Caco-2 (cell line): ENCODE measurements at regions not wholly inside any gene's neighbourhood (a gene's known extent, or its start where the extent isn't known, plus 50 kb on each side); places are given as distances from the start of the nearest gene placed in this dataset.

Experiments used
- BruUV-seq: library from RNA; stranded (reverse); fragments of 400-500 nt; replicated peaks from 2 replicates; lab custom pipeline; 2021; lab: Mats Ljungman, UMichigan
- CTCF ChIA-PET: fragments of 300-600 bp; sonication (Branson Sonifier 250); formaldehyde crosslinking; loops from one replicate; lab custom pipeline; 2022; ENCODE audit warnings: antibody characterized with exemption; lab: Charles Lee
- POLR2A ChIA-PET: fragments of 300-600 bp; sonication (Branson Sonifier 250); formaldehyde crosslinking; loops from one replicate; lab custom pipeline; 2022; ENCODE audit warnings: antibody characterized with exemption; lab: Charles Lee
- DNase-seq, 2 experiments: peaks; one replicate each; pipeline versions ENCODE4 v3.0.0 to v3.0.0-alpha.2; 2020 to 2022
- H3K27me3 ChIP-seq: replicated peaks from 2 replicates; pipeline ENCODE4 v1.6.0; 2011; ENCODE audit warnings: low read length; ENCODE audit not compliant: control insufficient read depth, insufficient read depth
- H3K36me3 ChIP-seq: 2 replicates; pipeline ENCODE4 v1.5.1; 2011; ENCODE audit warnings: low read length; ENCODE audit not compliant: control insufficient read depth, insufficient read depth
- H3K4me1 ChIP-seq: fragments of 250-450 bp; sonication (Bioruptor Pico); 2 replicates; pipeline ENCODE4 v1.5.1; 2020; ENCODE audit warnings: mild to moderate bottlenecking
- H3K4me3 ChIP-seq: 2 replicates; pipeline ENCODE4 v1.5.1; 2011; ENCODE audit warnings: low read depth, mild to moderate bottlenecking, control low read depth, low read length
- H3K9me3 ChIP-seq: fragments of 250-450 bp; sonication (Bioruptor Pico); 2 replicates; pipeline ENCODE4 v1.5.1; 2020; ENCODE audit warnings: mild to moderate bottlenecking, moderate library complexity
- H3K27ac Mint-ChIP-seq: one replicate; pipeline ENCODE4 v1.8.0; 2022; ENCODE audit warnings: mixed read lengths; ENCODE audit not compliant: unreplicated experiment
- H3K27me3 Mint-ChIP-seq: one replicate; pipeline ENCODE4 v1.8.0; 2022; ENCODE audit warnings: mixed read lengths; ENCODE audit not compliant: insufficient read depth, unreplicated experiment
- H3K36me3 Mint-ChIP-seq: one replicate; pipeline ENCODE4 v1.8.0; 2022; ENCODE audit warnings: mild to moderate bottlenecking, mixed read lengths; ENCODE audit not compliant: insufficient read depth, unreplicated experiment
- H3K4me1 Mint-ChIP-seq: one replicate; pipeline ENCODE4 v1.8.0; 2022; ENCODE audit warnings: low read depth, mixed read lengths; ENCODE audit not compliant: unreplicated experiment
- H3K4me3 Mint-ChIP-seq: one replicate; pipeline ENCODE4 v1.8.0; 2022; ENCODE audit warnings: mild to moderate bottlenecking, moderate library complexity, mixed read lengths; ENCODE audit not compliant: unreplicated experiment
- H3K9me3 Mint-ChIP-seq: one replicate; pipeline ENCODE4 v1.8.0; 2022; ENCODE audit warnings: mixed read lengths; ENCODE audit not compliant: unreplicated experiment
- intact Hi-C: fragments of 100-400 bp; cut with micrococcal nuclease; formaldehyde crosslinking; loops from one replicate; pipeline ENCODE4 v1.10.0; 2022; ENCODE audit not compliant: unreplicated experiment
- TF ChIP-seq, protein P1 (sequence below), 2 experiments: fragments of 200-600 bp in 1 of 2; IDR thresholded peaks; 1 replicate in 1 of 2; 2 replicates in 1 of 2; pipeline versions ENCODE4 v1.5.1 to v1.8.0; 2011 to 2022; ENCODE audit warnings: antibody characterized with exemption in 1 of 2, control low read depth in 1 of 2, inconsistent platforms in 1 of 2, low read depth in 1 of 2, low read length in 1 of 2, mild to moderate bottlenecking in 1 of 2, moderate library complexity in 1 of 2; ENCODE audit not compliant: insufficient read depth in 1 of 2, severe bottlenecking in 1 of 2, unreplicated experiment in 1 of 2

DNA sequence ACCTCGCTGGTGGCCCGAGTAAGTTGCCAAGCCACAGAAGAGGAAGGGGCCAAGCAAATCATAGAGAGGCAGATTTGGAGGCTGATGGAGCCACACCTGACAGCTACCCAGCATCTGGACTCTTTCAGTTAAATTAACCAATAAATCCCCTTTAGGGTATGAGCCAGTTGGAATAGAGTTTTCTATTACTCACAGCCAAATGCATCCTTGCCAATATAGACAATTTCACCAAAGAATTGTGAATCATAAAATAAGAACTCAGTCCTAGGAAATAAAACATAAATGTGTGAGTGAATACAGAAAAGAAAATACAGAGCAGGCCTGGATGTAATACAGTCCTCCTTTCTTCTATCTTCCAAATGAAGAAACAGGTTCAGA, 161.6 kb upstream of the ANKRD28 start:
- no peak for DNase-seq
- H3K36me3 Mint-ChIP-seq = no peaks in the 10 kb centered on the region
- no peak overlapping the region for H3K27ac Mint-ChIP-seq
- TF ChIP-seq, protein P1, sequence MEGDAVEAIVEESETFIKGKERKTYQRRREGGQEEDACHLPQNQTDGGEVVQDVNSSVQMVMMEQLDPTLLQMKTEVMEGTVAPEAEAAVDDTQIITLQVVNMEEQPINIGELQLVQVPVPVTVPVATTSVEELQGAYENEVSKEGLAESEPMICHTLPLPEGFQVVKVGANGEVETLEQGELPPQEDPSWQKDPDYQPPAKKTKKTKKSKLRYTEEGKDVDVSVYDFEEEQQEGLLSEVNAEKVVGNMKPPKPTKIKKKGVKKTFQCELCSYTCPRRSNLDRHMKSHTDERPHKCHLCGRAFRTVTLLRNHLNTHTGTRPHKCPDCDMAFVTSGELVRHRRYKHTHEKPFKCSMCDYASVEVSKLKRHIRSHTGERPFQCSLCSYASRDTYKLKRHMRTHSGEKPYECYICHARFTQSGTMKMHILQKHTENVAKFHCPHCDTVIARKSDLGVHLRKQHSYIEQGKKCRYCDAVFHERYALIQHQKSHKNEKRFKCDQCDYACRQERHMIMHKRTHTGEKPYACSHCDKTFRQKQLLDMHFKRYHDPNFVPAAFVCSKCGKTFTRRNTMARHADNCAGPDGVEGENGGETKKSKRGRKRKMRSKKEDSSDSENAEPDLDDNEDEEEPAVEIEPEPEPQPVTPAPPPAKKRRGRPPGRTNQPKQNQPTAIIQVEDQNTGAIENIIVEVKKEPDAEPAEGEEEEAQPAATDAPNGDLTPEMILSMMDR (IDR thresholded peaks at IDR 0.05; ENCODE audit: insufficient read depth in 1 of 2, low read depth in 1 of 2, low read length in 1 of 2, severe bottlenecking in 1 of 2, unreplicated experiment in 1 of 2) = no peak
- H3K4me1 Mint-ChIP-seq = no peaks in the 10 kb centered on the region
- H3K9me3 ChIP-seq = no peaks in the 10 kb centered on the region
- no peaks in the 10 kb centered on the region for H3K4me1 ChIP-seq
- H3K27me3 ChIP-seq = no peaks in the 10 kb centered on the region
- ChIA-PET CTCF (no interaction called here), POLR2A (no interaction called here)
- intact Hi-C loops = no loop called here
- no peaks in the 10 kb centered on the region for H3K36me3 ChIP-seq
- peaks cover 14% of the 10 kb centered on the region for H3K27me3 Mint-ChIP-seq
- H3K4me3 Mint-ChIP-seq = no peak overlapping the region
- H3K9me3 Mint-ChIP-seq = peaks cover 10% of the 10 kb centered on the region
- no peak overlapping the region for H3K4me3 ChIP-seq
- no TSS peak for BruUV-seq

DNA sequence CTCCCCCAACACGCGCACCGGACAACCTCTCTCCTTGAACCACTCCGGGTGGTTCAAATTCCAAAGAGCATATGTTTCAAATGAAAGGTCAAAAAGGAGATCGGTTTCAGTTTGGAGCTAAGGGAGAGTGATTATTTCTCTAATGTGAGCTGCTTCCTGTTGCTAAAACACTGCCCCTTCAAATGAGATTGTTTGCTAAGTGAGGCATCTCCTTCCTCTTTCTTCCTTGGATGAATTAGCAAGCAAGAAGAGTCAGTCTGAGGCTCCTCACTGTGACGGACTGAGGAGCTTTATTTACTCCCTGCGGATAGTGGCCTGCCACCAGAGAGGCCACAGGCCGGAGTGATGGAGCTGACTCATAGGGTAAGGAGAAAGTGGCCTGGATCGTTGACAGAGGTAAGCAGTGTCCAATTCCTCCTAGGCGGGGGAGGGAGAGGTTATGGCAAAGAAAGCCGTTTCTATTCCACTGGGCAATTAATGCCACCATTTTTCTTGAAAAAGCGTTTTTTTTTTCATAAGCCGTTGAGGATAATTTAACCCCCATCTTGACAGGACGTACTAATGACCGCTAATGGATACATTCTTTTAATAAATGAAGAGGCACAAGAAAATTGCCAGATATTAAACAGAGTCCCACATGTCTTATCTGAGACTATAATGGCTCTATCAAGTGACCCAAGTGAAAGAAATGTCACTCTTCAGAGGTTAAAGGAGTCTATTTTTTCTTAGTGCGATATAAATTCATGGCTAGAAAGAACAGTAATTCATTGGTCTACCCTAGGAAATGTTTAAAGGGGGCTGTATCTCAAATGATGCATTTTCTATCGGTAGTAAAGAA, 167.0 kb upstream of the ANKRD28 start:
- CTCF ChIA-PET = no interaction called here
- H3K4me3 Mint-ChIP-seq = no peak overlapping the region
- Histone ChIP-seq H3K27me3 (no peaks in the 10 kb centered on the region), H3K9me3 (no peaks in the 10 kb centered on the region), H3K36me3 (no peaks in the 10 kb centered on the region), H3K4me3 (no peak overlapping the region), H3K4me1 (no peaks in the 10 kb centered on the region)
- TF ChIP-seq, protein P1 (IDR thresholded peaks at IDR 0.05; ENCODE audit: insufficient read depth in 1 of 2, low read depth in 1 of 2, low read length in 1 of 2, severe bottlenecking in 1 of 2, unreplicated experiment in 1 of 2) = no peak
- H3K9me3 Mint-ChIP-seq = peaks cover 10% of the 10 kb centered on the region
- H3K4me1 Mint-ChIP-seq = no peaks in the 10 kb centered on the region
- H3K27ac Mint-ChIP-seq = no peak overlapping the region
- DNase-seq = no peak
- no peaks in the 10 kb centered on the region for H3K36me3 Mint-ChIP-seq
- POLR2A ChIA-PET = no interaction called here
- intact Hi-C loops = no loop called here
- peaks cover 18% of the 10 kb centered on the region for H3K27me3 Mint-ChIP-seq
- BruUV-seq = no TSS peak

DNA sequence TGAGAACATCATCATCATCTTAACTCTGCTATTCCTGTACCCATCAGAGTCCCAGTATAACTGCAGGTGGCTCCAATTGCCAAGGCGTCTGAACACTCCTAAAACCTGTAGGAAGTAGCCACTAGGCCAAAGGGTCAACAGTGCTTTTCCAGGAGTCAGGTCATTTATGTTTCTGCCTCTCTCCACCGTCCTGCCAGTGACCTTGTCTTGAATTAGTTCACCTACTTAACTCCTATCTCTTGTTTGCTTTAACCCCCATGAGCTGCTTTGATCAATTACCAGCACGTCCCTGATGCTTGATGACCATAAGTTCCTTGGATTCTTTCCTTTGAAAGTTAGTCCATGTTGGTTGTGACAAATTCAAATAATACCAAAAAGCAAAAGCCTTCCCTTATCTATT, 169.8 kb upstream of the ANKRD28 start:
- ChIA-PET POLR2A (no interaction called here), CTCF (no interaction called here)
- H3K36me3 Mint-ChIP-seq = no peaks in the 10 kb centered on the region
- no TSS peak for BruUV-seq
- no peak for DNase-seq
- H3K9me3 Mint-ChIP-seq = no peaks in the 10 kb centered on the region
- no peak overlapping the region for H3K27ac Mint-ChIP-seq
- H3K4me1 Mint-ChIP-seq = no peaks in the 10 kb centered on the region
- Histone ChIP-seq H3K4me1 (no peaks in the 10 kb centered on the region), H3K9me3 (no peaks in the 10 kb centered on the region), H3K4me3 (no peak overlapping the region), H3K27me3 (no peaks in the 10 kb centered on the region), H3K36me3 (no peaks in the 10 kb centered on the region)
- TF ChIP-seq, protein P1 (IDR thresholded peaks at IDR 0.05; ENCODE audit: insufficient read depth in 1 of 2, low read depth in 1 of 2, low read length in 1 of 2, severe bottlenecking in 1 of 2, unreplicated experiment in 1 of 2) = no peak
- H3K4me3 Mint-ChIP-seq = no peak overlapping the region
- intact Hi-C loops = no loop called here
- H3K27me3 Mint-ChIP-seq = peaks cover 10% of the 10 kb centered on the region
